Neural progenitor cell (in vitro differentiated cells): ENCODE measurements at regions not wholly inside any gene's neighbourhood (a gene's known extent, or its start where the extent isn't known, plus 50 kb on each side); places are given as distances from the start of the nearest gene placed in this dataset.

ENCODE experiments used
- CTCF ChIP-seq: fragments of 200-600 bp; sonication (generic); IDR thresholded peaks from 2 replicates; pipeline ENCODE4 v1.5.1; 2017; ENCODE audit warnings: antibody characterized with exemption, mild to moderate bottlenecking
- EZH2 ChIP-seq: fragments of 200-600 bp; sonication (generic); IDR thresholded peaks from 2 replicates; pipeline ENCODE4 v1.6.1; 2017; ENCODE audit warnings: antibody characterized with exemption, mild to moderate bottlenecking, moderate library complexity
- EZH2phosphoT487 ChIP-seq: fragments of 200-600 bp; sonication (generic); IDR thresholded peaks from 2 replicates; pipeline ENCODE4 v1.6.1; 2017; ENCODE audit warnings: antibody characterized with exemption

GRCh38 chr13:99734013-99734693 is 232.9 kb downstream of the TM9SF2 start:
- no peak for TF ChIP-seq CTCF
- TF ChIP-seq EZH2, result no peak
- TF ChIP-seq EZH2phosphoT487, result no peak
